Liver (tissue), 8 donors: ENCODE measurements at regions not wholly inside any gene's neighbourhood (a gene's known extent, or its start where the extent isn't known, plus 50 kb on each side); places are given as distances from the start of the nearest gene placed in this dataset.

Experiments
- DNase-seq: peaks from one replicate; pipeline ENCODE4 v3.0.0-alpha.2; 2017; ENCODE audit warnings: low spot score
- H3K27ac ChIP-seq, 2 donors: one replicate each; pipeline ENCODE4 v1.7.0; 2013; ENCODE audit warnings: inconsistent platforms in 2 of 2, low read length in 2 of 2, control low read depth in 1 of 2, low read depth in 1 of 2, mild to moderate bottlenecking in 1 of 2
- H3K27me3 ChIP-seq, 4 donors: one replicate each; pipeline versions ENCODE4 v1.6.1 to v1.7.0; 2013; ENCODE audit warnings: low read length in 3 of 4, inconsistent platforms in 1 of 4, mild to moderate bottlenecking in 1 of 4, moderate library complexity in 1 of 4; ENCODE audit not compliant: control insufficient read depth in 4 of 4, insufficient read depth in 4 of 4
- H3K36me3 ChIP-seq, 4 donors: one replicate each; pipeline versions ENCODE4 v1.6.1 to v1.7.0; 2013; ENCODE audit warnings: low read length in 3 of 4, mild to moderate bottlenecking in 3 of 4, low read depth in 1 of 4, moderate library complexity in 1 of 4; ENCODE audit not compliant: control insufficient read depth in 4 of 4, insufficient read depth in 3 of 4
- H3K4me1 ChIP-seq, 4 donors: one replicate each; pipeline versions ENCODE4 v1.6.1 to v1.7.0; 2013; ENCODE audit warnings: low read length in 3 of 4, mild to moderate bottlenecking in 3 of 4, moderate library complexity in 1 of 4; ENCODE audit not compliant: control insufficient read depth in 4 of 4, insufficient read depth in 4 of 4
- H3K4me3 ChIP-seq, 3 donors: one replicate each; pipeline versions ENCODE4 v1.6.1 to v1.7.0; 2013; ENCODE audit warnings: low read length in 3 of 3, control low read depth in 1 of 3, low read depth in 1 of 3, mild to moderate bottlenecking in 1 of 3
- H3K9ac ChIP-seq, 2 donors: one replicate each; pipeline ENCODE4 v1.7.0; 2013; ENCODE audit warnings: low read length in 2 of 2, mild to moderate bottlenecking in 2 of 2, moderate library complexity in 2 of 2, control low read depth in 1 of 2, low read depth in 1 of 2
- H3K9me3 ChIP-seq, 4 donors: one replicate each; pipeline versions ENCODE4 v1.6.1 to v1.7.0; 2013; ENCODE audit warnings: low read length in 3 of 4; ENCODE audit not compliant: control insufficient read depth in 4 of 4
- CTCF ChIP-seq: fragments of 150-350 bp; IDR thresholded peaks from 2 replicates; pipeline ENCODE4 v1.5.1; 2017; ENCODE audit warnings: improper control_type of control experiment, low read depth, low read length; ENCODE audit not compliant: missing input control
- EGR1 ChIP-seq, 2 donors: IDR thresholded peaks; 2 replicates each; pipeline ENCODE4 v1.6.1; 2016 to 2018; ENCODE audit warnings: antibody characterized with exemption in 2 of 2, low read depth in 2 of 2
- FOXA1 ChIP-seq: IDR thresholded peaks from 2 replicates; pipeline ENCODE4 v1.6.1; 2016; ENCODE audit warnings: antibody characterized with exemption
- FOXA2 ChIP-seq: IDR thresholded peaks from 2 replicates; pipeline ENCODE4 v1.6.1; 2016; ENCODE audit warnings: antibody characterized with exemption
- HNF4A ChIP-seq, 2 donors: conservative IDR thresholded peaks; 2 replicates each; pipeline ENCODE4 v1.6.1; 2016; ENCODE audit warnings: antibody characterized with exemption in 2 of 2, mild to moderate bottlenecking in 2 of 2
- JUND ChIP-seq, 2 donors: IDR thresholded peaks; 2 replicates each; pipeline ENCODE4 v1.6.1; 2016; ENCODE audit warnings: antibody characterized with exemption in 2 of 2
- MAX ChIP-seq: IDR thresholded peaks from 2 replicates; pipeline ENCODE4 v1.6.1; 2016; ENCODE audit warnings: antibody characterized with exemption
- RAD21 ChIP-seq, 2 donors: IDR thresholded peaks; 2 replicates each; pipeline ENCODE4 v1.6.1; 2016; ENCODE audit warnings: antibody characterized with exemption in 2 of 2, mild to moderate bottlenecking in 2 of 2
- TAF1 ChIP-seq: conservative IDR thresholded peaks from 2 replicates; pipeline ENCODE4 v1.6.1; 2016; ENCODE audit warnings: antibody characterized with exemption, mild to moderate bottlenecking
- YY1 ChIP-seq: IDR thresholded peaks from 2 replicates; pipeline ENCODE4 v1.6.1; 2016; ENCODE audit warnings: antibody characterized with exemption, mild to moderate bottlenecking
- ZBTB33 ChIP-seq: IDR thresholded peaks from 2 replicates; pipeline ENCODE4 v1.6.1; 2016; ENCODE audit warnings: antibody characterized with exemption
- WGBS: extraction: QIAGEN DNeasy Blood & Tissue Kit; methylation state at CpG from one replicate; pipeline ENCODE4 v1.1.7; 2013; 5-methylcytosine and 5-hydroxymethylcytosine counted together
- TF ChIP-seq, protein P1 (sequence below): IDR thresholded peaks from 2 replicates; pipeline ENCODE4 v1.6.1; 2016; ENCODE audit warnings: antibody characterized with exemption, mild to moderate bottlenecking
- donor health status: healthy.
- donor health status: healthy.
- donor health status: healthy.
- donor health status: healthy.
- donor health status: healthy.

DNA sequence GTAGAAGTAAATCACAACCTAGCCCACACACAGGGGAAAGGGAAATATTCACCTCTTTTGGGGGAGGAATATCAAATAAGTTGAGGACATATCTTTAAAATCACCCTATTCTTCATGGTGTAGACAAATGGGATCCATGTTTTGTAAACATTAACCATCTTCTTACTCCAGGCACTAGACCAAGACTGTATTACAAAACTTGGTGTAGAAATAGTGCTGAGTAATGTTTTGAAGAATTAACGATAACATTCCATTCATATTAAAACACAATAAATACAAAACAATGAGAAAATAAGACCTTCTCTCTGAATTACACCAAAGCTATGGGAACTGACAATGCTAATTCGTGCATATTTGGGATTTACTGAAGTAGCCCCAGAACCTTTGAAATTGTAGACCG lies 633.6 kb downstream of the BCL11B start (continued):
- TF ChIP-seq, protein P1, sequence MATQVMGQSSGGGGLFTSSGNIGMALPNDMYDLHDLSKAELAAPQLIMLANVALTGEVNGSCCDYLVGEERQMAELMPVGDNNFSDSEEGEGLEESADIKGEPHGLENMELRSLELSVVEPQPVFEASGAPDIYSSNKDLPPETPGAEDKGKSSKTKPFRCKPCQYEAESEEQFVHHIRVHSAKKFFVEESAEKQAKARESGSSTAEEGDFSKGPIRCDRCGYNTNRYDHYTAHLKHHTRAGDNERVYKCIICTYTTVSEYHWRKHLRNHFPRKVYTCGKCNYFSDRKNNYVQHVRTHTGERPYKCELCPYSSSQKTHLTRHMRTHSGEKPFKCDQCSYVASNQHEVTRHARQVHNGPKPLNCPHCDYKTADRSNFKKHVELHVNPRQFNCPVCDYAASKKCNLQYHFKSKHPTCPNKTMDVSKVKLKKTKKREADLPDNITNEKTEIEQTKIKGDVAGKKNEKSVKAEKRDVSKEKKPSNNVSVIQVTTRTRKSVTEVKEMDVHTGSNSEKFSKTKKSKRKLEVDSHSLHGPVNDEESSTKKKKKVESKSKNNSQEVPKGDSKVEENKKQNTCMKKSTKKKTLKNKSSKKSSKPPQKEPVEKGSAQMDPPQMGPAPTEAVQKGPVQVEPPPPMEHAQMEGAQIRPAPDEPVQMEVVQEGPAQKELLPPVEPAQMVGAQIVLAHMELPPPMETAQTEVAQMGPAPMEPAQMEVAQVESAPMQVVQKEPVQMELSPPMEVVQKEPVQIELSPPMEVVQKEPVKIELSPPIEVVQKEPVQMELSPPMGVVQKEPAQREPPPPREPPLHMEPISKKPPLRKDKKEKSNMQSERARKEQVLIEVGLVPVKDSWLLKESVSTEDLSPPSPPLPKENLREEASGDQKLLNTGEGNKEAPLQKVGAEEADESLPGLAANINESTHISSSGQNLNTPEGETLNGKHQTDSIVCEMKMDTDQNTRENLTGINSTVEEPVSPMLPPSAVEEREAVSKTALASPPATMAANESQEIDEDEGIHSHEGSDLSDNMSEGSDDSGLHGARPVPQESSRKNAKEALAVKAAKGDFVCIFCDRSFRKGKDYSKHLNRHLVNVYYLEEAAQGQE: no peak

- Histone ChIP-seq H3K27me3 (no peaks in the 10 kb centered on the region), H3K9ac (no peak overlapping the region), H3K4me1 (no peaks in the 10 kb centered on the region), H3K27ac (no peak overlapping the region), H3K36me3 (no peaks in the 10 kb centered on the region), H3K9me3 (no peaks in the 10 kb centered on the region), H3K4me3 (no peak overlapping the region)
- TF ChIP-seq HNF4A (conservative IDR thresholded peaks at IDR 0.05) (no peak), ZBTB33 (no peak), JUND (IDR thresholded peaks at IDR 0.05) (no peak), YY1 (no peak), EGR1 (IDR thresholded peaks at IDR 0.05; ENCODE audit: low read depth in 2 of 2) (no peak), FOXA2 (no peak), CTCF (no peak), TAF1 (no peak), RAD21 (IDR thresholded peaks at IDR 0.05) (no peak)
- no peak for DNase-seq
- 76% methylated on average over 5 of the region's 5 CpGs for WGBS
These were observed 624.2 kb downstream of the BCL11B start for GRCh38 chr14:98647754-98648153.

- no peak overlapping the region for H3K27ac ChIP-seq
- H3K9ac ChIP-seq: no peak overlapping the region
- WGBS: 71% methylated on average over 3 of the region's 3 CpGs
- no peaks in the 10 kb centered on the region for H3K27me3 ChIP-seq
- DNase-seq: no peak
- no peaks in the 10 kb centered on the region for H3K36me3 ChIP-seq
- TF ChIP-seq MAX: no peak
- TF ChIP-seq FOXA1: no peak
- H3K9me3 ChIP-seq: peaks cover 0 to 4% (median under 1%) of the 10 kb centered on the region in 4 donors
- H3K4me1 ChIP-seq: no peaks in the 10 kb centered on the region
- H3K4me3 ChIP-seq: no peak overlapping the region
These were observed 621.0 kb downstream of the BCL11B start for GRCh38 chr14:98651037-98651436.
